Neutrophil (primary cell): ENCODE measurements at regions not wholly inside any gene's neighbourhood (a gene's known extent, or its start where the extent isn't known, plus 50 kb on each side); places are given as distances from the start of the nearest gene placed in this dataset.

Experiments used
- H3K27ac ChIP-seq: fragments of 200-600 bp; sonication (generic); 2 replicates; pipeline ENCODE4 v1.5.1; 2016; ENCODE audit warnings: mild to moderate bottlenecking, moderate library complexity
- H3K27me3 ChIP-seq: fragments of 200-600 bp; sonication (generic); 2 replicates; pipeline ENCODE4 v1.6.0; 2016; ENCODE audit warnings: mild to moderate bottlenecking
- H3K36me3 ChIP-seq: fragments of 200-600 bp; sonication (generic); 2 replicates; pipeline ENCODE4 v1.5.1; 2017
- H3K4me1 ChIP-seq, 2 experiments: fragments of 200-600 bp in 1 of 2; sonication (generic) in 1 of 2; 1 replicate in 1 of 2; 2 replicates in 1 of 2; pipeline versions ENCODE4 v1.5.1 to v1.6.1; 2013 to 2016; ENCODE audit warnings: low read depth in 1 of 2, low read length in 1 of 2, mild to moderate bottlenecking in 1 of 2, moderate library complexity in 1 of 2; ENCODE audit not compliant: control insufficient read depth in 1 of 2, insufficient read depth in 1 of 2
- H3K4me3 ChIP-seq, 2 experiments: fragments of 200-600 bp in 1 of 2; sonication (generic) in 1 of 2; 1 replicate in 1 of 2; 2 replicates in 1 of 2; pipeline ENCODE4 v1.5.1; 2013 to 2016; ENCODE audit warnings: low read depth in 1 of 2, low read length in 1 of 2, mild to moderate bottlenecking in 1 of 2, moderate library complexity in 1 of 2
- H3K9me3 ChIP-seq: fragments of 200-600 bp; sonication (generic); 2 replicates; pipeline ENCODE4 v1.5.1; 2016
- TF ChIP-seq, protein P1 (sequence below): fragments of 200-600 bp; sonication (generic); IDR thresholded peaks from 2 replicates; pipeline ENCODE4 v1.5.1; 2016; ENCODE audit warnings: antibody characterized with exemption

DNA sequence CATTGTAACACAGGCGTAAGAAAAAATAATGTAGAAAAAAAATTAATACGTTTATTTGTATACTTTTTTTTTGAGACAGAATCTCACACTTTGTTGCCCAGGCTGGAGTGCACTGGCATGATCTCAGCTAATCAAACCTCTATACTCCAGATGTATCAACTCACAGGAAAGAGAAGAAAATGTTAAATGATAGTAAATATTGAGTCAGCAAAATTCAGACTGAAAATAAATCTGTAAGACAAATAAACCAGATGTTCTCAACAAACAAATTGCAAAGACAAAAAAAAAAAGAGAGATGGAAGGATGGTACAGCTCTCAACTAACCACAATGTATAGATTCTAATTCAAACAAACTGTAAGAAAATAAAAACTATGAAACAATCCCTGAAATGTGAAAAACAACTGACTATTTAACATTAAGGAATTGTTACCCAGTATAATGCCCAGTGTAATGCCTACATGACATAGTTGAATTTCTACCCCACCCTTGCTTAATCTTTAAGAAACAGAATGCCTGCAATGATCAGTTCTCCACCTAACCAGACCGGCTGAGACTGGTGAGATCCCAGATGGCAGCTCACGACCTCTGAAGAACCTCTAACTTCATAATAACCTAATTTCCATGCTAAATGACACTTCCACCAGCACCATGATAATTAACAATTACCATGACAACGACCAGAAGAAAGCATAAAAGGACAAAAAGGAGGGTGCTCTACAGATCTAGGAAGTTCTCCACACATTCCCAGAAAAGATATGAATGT is 272.0 kb upstream of the GNAI1 start:
- no peak overlapping the region for H3K4me3 ChIP-seq
- TF ChIP-seq, protein P1, sequence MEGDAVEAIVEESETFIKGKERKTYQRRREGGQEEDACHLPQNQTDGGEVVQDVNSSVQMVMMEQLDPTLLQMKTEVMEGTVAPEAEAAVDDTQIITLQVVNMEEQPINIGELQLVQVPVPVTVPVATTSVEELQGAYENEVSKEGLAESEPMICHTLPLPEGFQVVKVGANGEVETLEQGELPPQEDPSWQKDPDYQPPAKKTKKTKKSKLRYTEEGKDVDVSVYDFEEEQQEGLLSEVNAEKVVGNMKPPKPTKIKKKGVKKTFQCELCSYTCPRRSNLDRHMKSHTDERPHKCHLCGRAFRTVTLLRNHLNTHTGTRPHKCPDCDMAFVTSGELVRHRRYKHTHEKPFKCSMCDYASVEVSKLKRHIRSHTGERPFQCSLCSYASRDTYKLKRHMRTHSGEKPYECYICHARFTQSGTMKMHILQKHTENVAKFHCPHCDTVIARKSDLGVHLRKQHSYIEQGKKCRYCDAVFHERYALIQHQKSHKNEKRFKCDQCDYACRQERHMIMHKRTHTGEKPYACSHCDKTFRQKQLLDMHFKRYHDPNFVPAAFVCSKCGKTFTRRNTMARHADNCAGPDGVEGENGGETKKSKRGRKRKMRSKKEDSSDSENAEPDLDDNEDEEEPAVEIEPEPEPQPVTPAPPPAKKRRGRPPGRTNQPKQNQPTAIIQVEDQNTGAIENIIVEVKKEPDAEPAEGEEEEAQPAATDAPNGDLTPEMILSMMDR: no peak
- H3K36me3 ChIP-seq: no peaks in the 10 kb centered on the region
- H3K4me1 ChIP-seq: no peaks in the 10 kb centered on the region
- H3K27me3 ChIP-seq: no peaks in the 10 kb centered on the region
- no peak overlapping the region for H3K27ac ChIP-seq
- H3K9me3 ChIP-seq: no peaks in the 10 kb centered on the region

DNA sequence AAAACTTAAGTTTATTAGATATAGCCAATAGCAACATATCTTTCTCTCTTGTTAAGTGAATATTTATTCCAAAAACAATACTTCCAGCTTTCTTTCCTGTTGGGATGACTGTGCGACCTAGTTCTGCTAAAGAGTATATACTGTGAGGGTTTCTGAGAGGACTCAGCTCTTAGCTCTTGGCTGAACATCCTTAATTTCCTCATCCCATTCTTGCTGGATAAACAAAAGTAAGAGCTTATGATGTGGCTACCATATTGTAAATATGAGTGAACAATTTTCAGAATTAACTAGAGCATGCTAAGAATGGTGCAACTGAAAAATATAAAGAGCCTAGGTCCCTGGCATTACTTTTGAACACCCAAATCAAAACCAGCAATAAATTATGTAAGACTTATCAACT is 279.5 kb upstream of the GNAI1 start:
- Histone ChIP-seq H3K4me1 (no peaks in the 10 kb centered on the region), H3K36me3 (no peaks in the 10 kb centered on the region), H3K4me3 (no peak overlapping the region), H3K27me3 (no peaks in the 10 kb centered on the region), H3K27ac (no peak overlapping the region), H3K9me3 (no peaks in the 10 kb centered on the region)
- TF ChIP-seq, protein P1: no peak

DNA sequence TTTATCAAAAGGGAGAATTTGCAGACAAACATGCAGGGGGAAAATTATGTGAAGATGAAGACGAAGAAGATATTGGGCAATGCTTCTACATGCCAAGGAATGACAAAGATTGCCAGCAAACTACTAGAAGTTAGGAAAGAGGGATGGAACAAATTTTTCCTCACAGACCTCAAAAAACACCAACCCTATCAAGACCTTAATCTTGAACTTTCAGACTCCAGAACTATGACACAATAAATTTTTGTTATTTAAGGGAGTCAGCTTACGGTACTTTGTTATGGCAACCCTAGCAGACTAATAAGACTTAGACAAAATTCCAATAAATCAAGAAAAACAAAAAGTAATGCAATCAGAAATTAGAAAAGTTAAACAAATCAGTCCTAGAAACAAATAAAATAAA is 280.0 kb upstream of the GNAI1 start:
- Histone ChIP-seq H3K9me3 (no peaks in the 10 kb centered on the region), H3K27me3 (no peaks in the 10 kb centered on the region), H3K4me1 (no peaks in the 10 kb centered on the region), H3K4me3 (no peak overlapping the region), H3K27ac (no peak overlapping the region), H3K36me3 (no peaks in the 10 kb centered on the region)
- TF ChIP-seq, protein P1: no peak

DNA sequence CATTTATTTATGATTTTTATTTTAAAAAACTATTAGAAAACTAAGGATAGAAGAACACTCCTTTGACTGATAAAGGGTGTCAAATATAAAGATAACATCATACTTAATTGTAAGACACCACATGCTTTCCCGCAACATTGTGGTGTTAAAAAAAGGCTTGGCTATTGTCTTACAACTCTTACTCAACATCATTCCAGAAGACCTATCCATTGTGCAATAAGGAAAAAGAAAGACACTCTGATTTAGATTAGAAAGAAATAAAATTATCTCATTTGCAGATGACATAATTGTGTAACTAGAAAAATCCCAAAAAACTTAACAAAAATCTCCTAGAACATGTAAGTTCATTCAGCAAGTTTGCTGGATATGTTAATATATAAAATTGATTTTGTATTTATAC is 296.7 kb upstream of the GNAI1 start:
- Histone ChIP-seq H3K27me3 (no peaks in the 10 kb centered on the region), H3K36me3 (no peaks in the 10 kb centered on the region), H3K27ac (no peak overlapping the region), H3K4me3 (no peak overlapping the region), H3K4me1 (no peaks in the 10 kb centered on the region), H3K9me3 (no peaks in the 10 kb centered on the region)
- TF ChIP-seq, protein P1: no peak

DNA sequence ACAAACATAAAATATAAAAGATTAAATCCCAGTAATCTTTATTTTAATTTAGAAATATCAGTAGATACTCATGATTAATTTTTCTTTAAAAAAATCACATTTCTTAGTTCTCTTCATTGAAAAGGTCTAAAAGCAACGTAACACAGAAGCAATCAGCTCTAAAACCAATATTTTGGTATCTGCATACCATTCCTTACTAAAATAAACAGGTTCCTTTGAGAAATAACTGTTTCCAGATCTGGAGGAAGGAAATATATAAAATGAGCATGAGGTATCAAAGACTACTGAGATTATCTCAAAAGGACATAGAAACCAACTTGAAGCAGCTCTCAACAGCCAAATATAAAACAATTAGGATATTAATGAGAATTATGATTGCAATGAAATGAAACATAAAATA is 301.0 kb upstream of the GNAI1 start:
- Histone ChIP-seq H3K27ac (no peak overlapping the region), H3K9me3 (no peaks in the 10 kb centered on the region), H3K27me3 (no peaks in the 10 kb centered on the region), H3K4me3 (no peak overlapping the region), H3K4me1 (no peaks in the 10 kb centered on the region), H3K36me3 (no peaks in the 10 kb centered on the region)
- TF ChIP-seq, protein P1: no peak
